Activated CD8-positive, alpha-beta T cell treated with anti-CD3 and anti-CD28 coated beads for 36 hours (primary cell): ENCODE measurements at regions not wholly inside any gene's neighbourhood (a gene's known extent, or its start where the extent isn't known, plus 50 kb on each side); places are given as distances from the start of the nearest gene placed in this dataset.

Experiments
- ATAC-seq: fragments of 200-7000 bp; cut with Tn5 transposase; one replicate; pipeline ENCODE4 v1.10.0; 2021; ENCODE audit warnings: mild to moderate bottlenecking, moderate library complexity
- CTCF ChIA-PET: fragments of 350-600 bp; sonication (Branson Sonifier 250); formaldehyde crosslinking; loops from one replicate; lab custom pipeline; 2021; ENCODE audit warnings: antibody characterized with exemption; lab: Charles Lee
- POLR2A ChIA-PET: fragments of 350-600 bp; sonication (Branson Sonifier 250); formaldehyde crosslinking; loops from one replicate; lab custom pipeline; 2021; ENCODE audit warnings: antibody characterized with exemption; lab: Charles Lee
- DNase-seq: peaks from one replicate; pipeline ENCODE4 v3.0.0-alpha.2; 2020
- H3K27ac Mint-ChIP-seq: one replicate; pipeline ENCODE4 v1.8.0; 2021; ENCODE audit warnings: mild to moderate bottlenecking, mixed read lengths
- H3K27me3 Mint-ChIP-seq: one replicate; pipeline ENCODE4 v1.8.0; 2021; ENCODE audit warnings: mixed read lengths
- H3K36me3 Mint-ChIP-seq: one replicate; pipeline ENCODE4 v1.8.0; 2021; ENCODE audit warnings: low read depth, mixed read lengths
- H3K4me1 Mint-ChIP-seq: one replicate; pipeline ENCODE4 v1.8.0; 2021; ENCODE audit warnings: low read depth, mixed read lengths
- H3K4me3 Mint-ChIP-seq: one replicate; pipeline ENCODE4 v1.8.0; 2021; ENCODE audit warnings: mild to moderate bottlenecking, moderate library complexity, mixed read lengths
- H3K9me3 Mint-ChIP-seq: one replicate; pipeline ENCODE4 v1.8.0; 2021; ENCODE audit warnings: mixed read lengths
- intact Hi-C: fragments of 100-400 bp; cut with micrococcal nuclease; formaldehyde crosslinking; loops from one replicate; pipeline ENCODE4 v1.10.0; 2022
- TF ChIP-seq, protein P1 (sequence below): fragments of 200-600 bp; IDR thresholded peaks from one replicate; pipeline ENCODE4 v1.8.0; 2022; ENCODE audit warnings: antibody characterized with exemption, mild to moderate bottlenecking

DNA sequence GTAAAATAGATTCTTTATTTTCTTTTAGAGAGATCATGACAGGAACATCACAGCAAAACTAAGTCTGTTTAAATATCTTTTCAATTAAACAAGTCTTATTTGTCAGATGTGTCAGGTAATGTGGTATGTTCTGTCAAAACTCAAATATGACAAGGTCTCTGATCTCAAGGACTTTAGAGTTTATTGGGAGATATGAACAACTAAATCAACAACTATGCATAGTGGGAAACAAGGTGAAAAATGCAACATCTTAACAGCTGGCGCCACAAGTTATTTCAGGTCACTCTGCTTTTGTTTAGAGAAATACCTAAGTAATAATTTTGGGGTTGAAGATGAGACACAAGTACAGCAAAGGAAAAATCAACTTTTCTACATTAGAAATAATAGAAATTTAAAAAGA, 779.4 kb upstream of the ADGRL4 start:
- DNase-seq (no peak), ATAC-seq (no peak)
- TF ChIP-seq, protein P1, sequence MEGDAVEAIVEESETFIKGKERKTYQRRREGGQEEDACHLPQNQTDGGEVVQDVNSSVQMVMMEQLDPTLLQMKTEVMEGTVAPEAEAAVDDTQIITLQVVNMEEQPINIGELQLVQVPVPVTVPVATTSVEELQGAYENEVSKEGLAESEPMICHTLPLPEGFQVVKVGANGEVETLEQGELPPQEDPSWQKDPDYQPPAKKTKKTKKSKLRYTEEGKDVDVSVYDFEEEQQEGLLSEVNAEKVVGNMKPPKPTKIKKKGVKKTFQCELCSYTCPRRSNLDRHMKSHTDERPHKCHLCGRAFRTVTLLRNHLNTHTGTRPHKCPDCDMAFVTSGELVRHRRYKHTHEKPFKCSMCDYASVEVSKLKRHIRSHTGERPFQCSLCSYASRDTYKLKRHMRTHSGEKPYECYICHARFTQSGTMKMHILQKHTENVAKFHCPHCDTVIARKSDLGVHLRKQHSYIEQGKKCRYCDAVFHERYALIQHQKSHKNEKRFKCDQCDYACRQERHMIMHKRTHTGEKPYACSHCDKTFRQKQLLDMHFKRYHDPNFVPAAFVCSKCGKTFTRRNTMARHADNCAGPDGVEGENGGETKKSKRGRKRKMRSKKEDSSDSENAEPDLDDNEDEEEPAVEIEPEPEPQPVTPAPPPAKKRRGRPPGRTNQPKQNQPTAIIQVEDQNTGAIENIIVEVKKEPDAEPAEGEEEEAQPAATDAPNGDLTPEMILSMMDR, result no peak
- Mint-ChIP-seq H3K27ac (no peak overlapping the region), H3K9me3 (peaks cover 5% of the 10 kb centered on the region), H3K4me1 (no peaks in the 10 kb centered on the region), H3K27me3 (no peaks in the 10 kb centered on the region), H3K36me3 (no peaks in the 10 kb centered on the region), H3K4me3 (no peak overlapping the region)
- ChIA-PET POLR2A (no interaction called here), CTCF (no interaction called here)
- intact Hi-C loops, result no loop called here

DNA sequence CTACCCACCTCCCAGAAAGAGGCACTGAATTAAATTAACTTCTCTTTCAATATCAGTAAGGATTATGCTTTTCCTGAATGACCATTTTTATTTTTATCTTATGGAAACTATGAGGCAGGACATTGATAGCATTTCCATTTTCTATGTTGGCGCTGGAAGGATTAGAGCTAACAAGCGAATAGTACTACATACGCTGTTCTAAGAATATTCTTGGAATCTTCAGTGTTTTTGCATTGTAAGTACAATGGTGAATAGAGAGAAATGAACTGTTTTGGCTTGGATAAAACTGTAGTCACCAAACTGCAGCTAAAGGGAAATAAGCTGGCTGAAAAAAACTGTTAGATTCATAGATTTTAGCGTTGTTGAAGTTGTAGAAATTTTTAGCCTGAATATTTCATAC, 779.0 kb upstream of the ADGRL4 start:
- peaks cover 4% of the 10 kb centered on the region for H3K9me3 Mint-ChIP-seq

DNA sequence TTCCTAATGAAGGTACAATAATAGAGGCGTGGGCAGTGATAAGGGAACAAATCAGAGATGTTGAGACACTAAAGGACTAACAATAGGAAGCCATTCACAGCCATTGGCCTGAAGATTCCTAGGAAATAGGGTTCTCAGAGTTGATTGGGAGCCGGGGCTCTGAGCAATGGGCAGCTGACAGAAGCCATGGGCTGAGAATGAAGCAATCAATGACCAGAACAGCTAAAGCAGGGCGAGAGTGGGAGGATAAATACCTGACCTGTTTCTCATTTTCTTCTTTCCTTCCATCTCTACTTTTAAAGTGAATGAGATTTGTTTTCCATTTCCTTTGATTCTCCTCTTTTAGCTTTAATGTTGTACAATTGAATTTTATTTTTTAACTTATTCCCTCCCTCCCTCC, 774.7 kb upstream of the ADGRL4 start:
- Mint-ChIP-seq H3K4me1 (no peaks in the 10 kb centered on the region), H3K36me3 (no peaks in the 10 kb centered on the region), H3K27ac (no peak overlapping the region), H3K27me3 (no peaks in the 10 kb centered on the region), H3K9me3 (no peaks in the 10 kb centered on the region), H3K4me3 (no peak overlapping the region)
- intact Hi-C loops, result no loop called here
- CTCF ChIA-PET, result no interaction called here
- DNase-seq, result no peak
- TF ChIP-seq, protein P1, result no peak
- POLR2A ChIA-PET, result no interaction called here
- no peak for ATAC-seq

More for the DNA sequence above, 779.0 kb upstream of the ADGRL4 start:
- CTCF ChIA-PET, result no interaction called here
- POLR2A ChIA-PET, result no interaction called here
- Mint-ChIP-seq H3K36me3 (no peaks in the 10 kb centered on the region), H3K27ac (no peak overlapping the region), H3K4me3 (no peak overlapping the region), H3K27me3 (no peaks in the 10 kb centered on the region), H3K4me1 (no peaks in the 10 kb centered on the region)
- DNase-seq (no peak), ATAC-seq (no peak)
- TF ChIP-seq, protein P1, result no peak
- intact Hi-C loops, result no loop called here

DNA sequence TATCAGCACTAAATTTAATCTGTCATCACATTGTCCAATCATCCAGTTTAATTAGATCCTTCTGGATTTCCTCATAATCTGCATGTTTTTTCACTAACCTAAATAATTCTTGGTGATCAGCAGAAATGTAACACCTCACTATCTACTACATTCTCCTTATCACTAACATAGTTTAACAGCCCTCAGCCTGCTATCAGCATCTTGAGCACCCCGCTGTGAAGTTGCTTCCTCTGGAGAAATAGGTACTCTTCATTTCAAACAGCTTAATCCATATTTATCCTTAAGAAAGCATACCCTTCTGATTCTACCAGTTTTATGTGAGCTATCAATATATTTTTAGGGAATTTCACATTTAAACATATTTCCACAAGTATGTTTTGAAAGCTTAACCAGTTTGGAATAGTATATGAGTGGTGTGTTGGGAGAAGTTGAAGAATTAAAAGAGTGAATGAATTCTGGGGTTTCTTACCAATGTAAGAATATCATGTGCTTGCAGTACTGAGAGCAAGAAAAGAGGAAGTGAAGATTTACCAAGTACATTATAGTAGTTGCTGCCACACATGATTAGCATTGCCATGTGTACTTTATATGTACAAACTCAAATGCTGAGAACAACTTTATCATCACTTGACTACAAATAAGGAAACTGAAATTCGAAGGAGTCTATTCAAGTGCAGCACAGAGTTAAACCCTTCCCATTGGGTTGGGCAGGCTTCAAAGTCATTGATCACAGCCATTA, 771.1 kb upstream of the ADGRL4 start:
- Mint-ChIP-seq H3K36me3 (no peaks in the 10 kb centered on the region), H3K4me3 (no peak overlapping the region), H3K27me3 (no peaks in the 10 kb centered on the region), H3K27ac (no peak overlapping the region), H3K9me3 (peaks cover 2% of the 10 kb centered on the region), H3K4me1 (no peaks in the 10 kb centered on the region)
- ATAC-seq, result no peak
- POLR2A ChIA-PET, result no interaction called here
- intact Hi-C loops, result no loop called here
- TF ChIP-seq, protein P1, result no peak
- CTCF ChIA-PET, result no interaction called here
- DNase-seq, result no peak

DNA sequence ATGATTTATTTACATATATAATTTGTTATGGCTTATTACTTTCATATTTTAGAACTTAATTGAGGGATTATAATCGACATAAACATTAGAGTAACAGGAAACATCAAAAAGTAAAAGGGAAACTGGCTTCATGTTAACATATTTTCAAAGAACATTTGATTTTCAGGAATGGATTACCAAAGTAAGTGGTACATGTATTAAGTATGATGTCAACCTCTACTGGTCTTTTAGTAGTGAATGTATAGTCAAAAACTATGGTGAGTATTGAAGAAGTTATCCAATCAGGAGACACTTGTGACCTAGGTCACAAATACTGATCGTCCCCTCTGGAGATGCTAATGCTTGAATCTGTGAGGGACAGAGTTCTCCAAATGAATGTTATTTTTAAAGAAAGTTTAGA, 768.9 kb upstream of the ADGRL4 start:
- DNase-seq, result no peak
- Mint-ChIP-seq H3K27ac (no peak overlapping the region), H3K36me3 (no peaks in the 10 kb centered on the region), H3K4me3 (no peak overlapping the region), H3K27me3 (no peaks in the 10 kb centered on the region), H3K9me3 (peaks cover 2% of the 10 kb centered on the region), H3K4me1 (no peaks in the 10 kb centered on the region)
- ATAC-seq, result no peak
- intact Hi-C loops, result no loop called here
- TF ChIP-seq, protein P1, result no peak
- CTCF ChIA-PET, result no interaction called here
- POLR2A ChIA-PET, result no interaction called here
